ENCODE measurements at regions not wholly inside any gene's neighbourhood (a gene's known extent, or its start where the extent isn't known, plus 50 kb on each side); places are given as distances from the start of the nearest gene placed in this dataset.

DNA sequence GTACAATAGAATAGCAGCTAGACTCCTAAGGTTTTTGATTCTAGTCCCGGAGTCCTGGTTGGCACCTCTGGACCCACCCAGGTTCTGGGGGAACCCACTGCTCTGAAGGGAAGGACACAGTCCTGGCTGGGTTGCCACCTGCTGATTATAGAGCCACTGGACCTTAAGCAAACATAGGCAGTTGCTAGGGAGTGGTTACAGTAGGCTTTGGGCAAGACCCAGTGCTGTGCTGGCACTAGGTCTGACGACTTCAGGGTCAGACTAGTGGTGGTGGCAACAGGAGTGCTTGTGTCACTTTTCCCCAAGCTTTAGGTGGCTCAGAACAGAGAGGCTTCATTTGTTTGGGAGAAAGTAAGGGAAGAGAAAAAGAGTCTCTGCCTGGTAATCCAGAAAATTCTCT lies 109.8 kb upstream of the C3orf80 start:
- TF ChIP-seq, protein P1, sequence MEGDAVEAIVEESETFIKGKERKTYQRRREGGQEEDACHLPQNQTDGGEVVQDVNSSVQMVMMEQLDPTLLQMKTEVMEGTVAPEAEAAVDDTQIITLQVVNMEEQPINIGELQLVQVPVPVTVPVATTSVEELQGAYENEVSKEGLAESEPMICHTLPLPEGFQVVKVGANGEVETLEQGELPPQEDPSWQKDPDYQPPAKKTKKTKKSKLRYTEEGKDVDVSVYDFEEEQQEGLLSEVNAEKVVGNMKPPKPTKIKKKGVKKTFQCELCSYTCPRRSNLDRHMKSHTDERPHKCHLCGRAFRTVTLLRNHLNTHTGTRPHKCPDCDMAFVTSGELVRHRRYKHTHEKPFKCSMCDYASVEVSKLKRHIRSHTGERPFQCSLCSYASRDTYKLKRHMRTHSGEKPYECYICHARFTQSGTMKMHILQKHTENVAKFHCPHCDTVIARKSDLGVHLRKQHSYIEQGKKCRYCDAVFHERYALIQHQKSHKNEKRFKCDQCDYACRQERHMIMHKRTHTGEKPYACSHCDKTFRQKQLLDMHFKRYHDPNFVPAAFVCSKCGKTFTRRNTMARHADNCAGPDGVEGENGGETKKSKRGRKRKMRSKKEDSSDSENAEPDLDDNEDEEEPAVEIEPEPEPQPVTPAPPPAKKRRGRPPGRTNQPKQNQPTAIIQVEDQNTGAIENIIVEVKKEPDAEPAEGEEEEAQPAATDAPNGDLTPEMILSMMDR (IDR thresholded peaks at IDR 0.05; ENCODE audit: insufficient read depth, low read length, poor library complexity, severe bottlenecking) = no peak
- DNase-seq (ENCODE audit: low read depth) = no peak
- Histone ChIP-seq H3K4me3 (ENCODE audit: low read depth, low read length) (no peak overlapping the region), H3K27me3 (ENCODE audit: control insufficient read depth, insufficient read depth, low read length) (no peaks in the 10 kb centered on the region), H3K36me3 (ENCODE audit: control insufficient read depth, insufficient read depth, low read length) (no peaks in the 10 kb centered on the region)

DNA sequence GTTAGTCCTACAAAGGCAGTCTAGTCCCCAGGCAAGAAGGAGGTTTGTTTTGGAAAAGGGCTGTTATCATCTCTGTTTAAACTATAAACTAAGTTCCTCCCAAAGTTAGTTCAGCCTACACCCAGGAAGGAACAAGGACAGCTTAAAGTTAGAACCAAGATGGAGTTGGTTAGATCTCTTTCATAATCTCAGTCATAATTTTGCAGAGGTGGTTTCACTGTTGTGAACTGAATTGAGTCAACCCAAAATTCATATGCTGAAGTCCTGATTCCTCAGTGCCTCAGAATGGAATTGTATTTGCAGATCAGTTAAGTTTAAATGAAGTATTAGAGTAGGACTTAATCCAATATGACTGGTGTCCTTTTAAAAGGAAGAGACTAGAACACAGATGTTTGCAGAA lies 101.0 kb upstream of the C3orf80 start:
- no peak for DNase-seq (ENCODE audit: low read depth)
- H3K36me3 ChIP-seq (ENCODE audit: control insufficient read depth, insufficient read depth, low read length) = no peaks in the 10 kb centered on the region
- TF ChIP-seq, protein P1 (IDR thresholded peaks at IDR 0.05; ENCODE audit: insufficient read depth, low read length, poor library complexity, severe bottlenecking) = no peak
- H3K27me3 ChIP-seq (ENCODE audit: control insufficient read depth, insufficient read depth, low read length) = no peaks in the 10 kb centered on the region
- no peak overlapping the region for H3K4me3 ChIP-seq (ENCODE audit: low read depth, low read length)

DNA sequence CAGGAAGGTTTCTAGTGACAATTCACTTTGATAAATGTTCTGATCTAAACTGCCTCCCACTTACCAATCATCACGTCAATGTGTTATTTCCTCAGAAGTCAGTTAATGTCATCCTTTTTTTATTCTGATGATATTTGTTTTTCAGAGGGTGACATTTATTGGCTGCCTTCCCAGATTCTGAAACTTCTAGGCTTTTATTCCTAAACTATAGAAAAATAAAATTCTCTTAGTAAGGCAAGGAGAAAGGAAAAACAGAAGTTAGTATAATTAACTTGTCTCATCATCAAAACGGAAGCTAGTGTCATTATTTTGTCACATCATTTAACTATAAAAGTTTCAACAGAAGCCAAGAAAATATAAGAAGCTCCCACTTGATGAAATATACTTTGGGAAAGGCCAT lies 100.0 kb upstream of the C3orf80 start:
- no peak for DNase-seq (ENCODE audit: low read depth)
- TF ChIP-seq, protein P1 (IDR thresholded peaks at IDR 0.05; ENCODE audit: insufficient read depth, low read length, poor library complexity, severe bottlenecking) = no peak
- no peak overlapping the region for H3K4me3 ChIP-seq (ENCODE audit: low read depth, low read length)
- no peaks in the 10 kb centered on the region for H3K27me3 ChIP-seq (ENCODE audit: control insufficient read depth, insufficient read depth, low read length)
- no peaks in the 10 kb centered on the region for H3K36me3 ChIP-seq (ENCODE audit: control insufficient read depth, insufficient read depth, low read length)

DNA sequence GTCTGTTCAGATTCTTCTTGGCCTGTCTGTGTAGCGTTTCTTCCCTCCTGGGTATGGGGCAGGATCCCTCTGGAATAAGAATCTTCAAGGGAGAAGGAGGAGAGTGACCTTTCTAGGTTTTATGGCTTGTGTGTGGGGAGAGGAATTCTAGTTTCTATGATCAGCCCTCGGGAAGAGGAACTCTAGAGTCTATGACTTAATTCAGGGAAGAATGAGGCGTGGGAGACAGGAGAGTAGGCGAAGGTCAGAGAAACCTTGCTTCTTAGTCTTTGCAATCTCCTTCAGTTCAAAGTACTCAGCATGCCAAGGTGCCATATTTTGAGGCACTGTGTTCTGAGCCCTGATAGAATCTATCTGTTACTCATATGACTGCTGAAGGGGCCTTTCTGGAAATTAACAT lies 99.2 kb upstream of the C3orf80 start:
- DNase-seq (ENCODE audit: low read depth) = no peak
- Histone ChIP-seq H3K27me3 (ENCODE audit: control insufficient read depth, insufficient read depth, low read length) (no peaks in the 10 kb centered on the region), H3K36me3 (ENCODE audit: control insufficient read depth, insufficient read depth, low read length) (no peaks in the 10 kb centered on the region), H3K4me3 (ENCODE audit: low read depth, low read length) (no peak overlapping the region)
- TF ChIP-seq, protein P1 (IDR thresholded peaks at IDR 0.05; ENCODE audit: insufficient read depth, low read length, poor library complexity, severe bottlenecking) = no peak

DNA sequence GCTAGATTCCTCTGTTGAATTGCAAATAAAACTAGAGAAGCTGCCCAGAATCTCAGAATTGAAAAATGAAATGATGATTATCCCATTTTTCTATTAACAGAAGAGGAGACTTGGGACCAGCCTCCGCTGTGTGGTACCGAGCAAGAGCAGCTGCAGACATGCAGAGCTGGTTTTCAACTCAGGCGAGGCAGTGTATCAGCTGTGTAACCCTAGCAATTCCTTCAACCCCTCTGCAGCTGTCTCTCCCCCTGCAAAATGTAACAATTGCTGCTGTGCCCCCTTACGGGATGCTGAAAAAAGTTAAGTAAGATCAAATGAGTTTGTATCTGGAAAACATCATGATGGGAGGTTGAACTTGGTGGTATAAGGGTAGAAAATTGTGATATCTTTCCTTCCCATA lies 98.5 kb upstream of the C3orf80 start:
- Histone ChIP-seq H3K36me3 (ENCODE audit: control insufficient read depth, insufficient read depth, low read length) (no peaks in the 10 kb centered on the region), H3K27me3 (ENCODE audit: control insufficient read depth, insufficient read depth, low read length) (no peaks in the 10 kb centered on the region), H3K4me3 (ENCODE audit: low read depth, low read length) (no peak overlapping the region)
- TF ChIP-seq, protein P1 (IDR thresholded peaks at IDR 0.05; ENCODE audit: insufficient read depth, low read length, poor library complexity, severe bottlenecking) = no peak
- DNase-seq (ENCODE audit: low read depth) = no peak

DNA sequence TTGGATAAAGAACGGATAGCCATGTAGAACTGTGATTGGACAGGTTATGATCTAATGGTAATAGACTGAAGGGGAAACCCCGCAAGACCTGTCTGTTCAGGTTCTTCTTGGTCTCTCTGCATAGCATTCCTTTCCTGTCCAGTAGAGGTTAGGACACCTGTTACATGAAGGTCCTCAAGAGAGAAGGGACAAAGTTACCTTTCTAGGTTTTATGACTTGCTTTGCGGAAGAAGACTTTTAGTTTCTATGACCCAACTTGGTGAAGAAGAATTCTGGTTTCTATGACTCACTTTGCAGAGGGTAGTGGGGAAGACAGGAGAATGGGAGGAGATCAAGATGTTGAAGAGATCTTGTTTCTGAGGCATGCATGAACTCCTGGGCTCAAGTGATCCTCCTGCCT lies 97.9 kb upstream of the C3orf80 start:
- H3K27me3 ChIP-seq (ENCODE audit: control insufficient read depth, insufficient read depth, low read length) = no peaks in the 10 kb centered on the region
- no peak for DNase-seq (ENCODE audit: low read depth)
- H3K36me3 ChIP-seq (ENCODE audit: control insufficient read depth, insufficient read depth, low read length) = no peaks in the 10 kb centered on the region
- TF ChIP-seq, protein P1 (IDR thresholded peaks at IDR 0.05; ENCODE audit: insufficient read depth, low read length, poor library complexity, severe bottlenecking) = no peak
- no peak overlapping the region for H3K4me3 ChIP-seq (ENCODE audit: low read depth, low read length)
